ENCODE measurements at regions not wholly inside any gene's neighbourhood (a gene's known extent, or its start where the extent isn't known, plus 50 kb on each side); places are given as distances from the start of the nearest gene placed in this dataset.

DNA sequence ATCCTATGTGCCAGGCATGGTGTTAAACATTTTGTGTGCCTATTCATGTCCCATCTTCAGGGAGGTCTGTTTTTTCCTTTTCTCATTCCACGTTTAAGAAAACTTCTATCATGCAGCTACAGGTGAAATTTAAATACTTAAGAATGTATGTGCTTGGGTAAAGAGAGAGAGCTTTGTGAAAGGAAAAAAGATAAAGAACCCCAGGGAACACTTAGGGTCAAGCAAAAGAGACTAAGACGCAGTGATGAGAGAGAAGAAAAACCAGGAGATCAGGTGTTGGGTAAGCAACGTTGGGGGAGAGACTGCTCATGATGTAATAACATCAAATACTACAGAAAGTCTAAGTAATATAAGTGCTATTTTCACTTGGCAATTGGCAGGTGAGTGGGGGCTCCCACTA, 253.7 kb downstream of the GRXCR1 start:
- TF ChIP-seq POLR2AphosphoS5 (IDR thresholded peaks at IDR 0.05; ENCODE audit: low read depth) (no peak), CREB1 (CRISPR knock-in tag; IDR thresholded peaks at IDR 0.05; ENCODE audit: low read depth) (peak; percentile 36; the same call in 1 of the 2 replicates), EZH2phosphoT487 (IDR thresholded peaks at IDR 0.05; ENCODE audit: unreplicated experiment) (no peak), EZH2 (IDR thresholded peaks at IDR 0.05; ENCODE audit: low read depth, unreplicated experiment) (no peak), JUNB (IDR thresholded peaks at IDR 0.05; ENCODE audit: unreplicated experiment) (no peak)
- TF ChIP-seq, protein P1, sequence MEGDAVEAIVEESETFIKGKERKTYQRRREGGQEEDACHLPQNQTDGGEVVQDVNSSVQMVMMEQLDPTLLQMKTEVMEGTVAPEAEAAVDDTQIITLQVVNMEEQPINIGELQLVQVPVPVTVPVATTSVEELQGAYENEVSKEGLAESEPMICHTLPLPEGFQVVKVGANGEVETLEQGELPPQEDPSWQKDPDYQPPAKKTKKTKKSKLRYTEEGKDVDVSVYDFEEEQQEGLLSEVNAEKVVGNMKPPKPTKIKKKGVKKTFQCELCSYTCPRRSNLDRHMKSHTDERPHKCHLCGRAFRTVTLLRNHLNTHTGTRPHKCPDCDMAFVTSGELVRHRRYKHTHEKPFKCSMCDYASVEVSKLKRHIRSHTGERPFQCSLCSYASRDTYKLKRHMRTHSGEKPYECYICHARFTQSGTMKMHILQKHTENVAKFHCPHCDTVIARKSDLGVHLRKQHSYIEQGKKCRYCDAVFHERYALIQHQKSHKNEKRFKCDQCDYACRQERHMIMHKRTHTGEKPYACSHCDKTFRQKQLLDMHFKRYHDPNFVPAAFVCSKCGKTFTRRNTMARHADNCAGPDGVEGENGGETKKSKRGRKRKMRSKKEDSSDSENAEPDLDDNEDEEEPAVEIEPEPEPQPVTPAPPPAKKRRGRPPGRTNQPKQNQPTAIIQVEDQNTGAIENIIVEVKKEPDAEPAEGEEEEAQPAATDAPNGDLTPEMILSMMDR (conservative IDR thresholded peaks at IDR 0.05; ENCODE audit: low read depth in 2 of 2), result no peak

Measured in GM23338 (cell line).